Tibial nerve (tissue), 4 donors: ENCODE measurements at regions not wholly inside any gene's neighbourhood (a gene's known extent, or its start where the extent isn't known, plus 50 kb on each side); places are given as distances from the start of the nearest gene placed in this dataset.

Experiments
- CTCF ChIP-seq, 5 experiments: fragments of 200-600 bp in 3 of 5; fragments of 450-650 bp in 2 of 5; sonication (generic) in 3 of 5; IDR thresholded peaks; one replicate each; pipeline ENCODE4 v1.5.1; 2016 to 2019; ENCODE audit warnings: antibody characterized with exemption in 5 of 5, mild to moderate bottlenecking in 3 of 5, moderate library complexity in 2 of 5
- EP300 ChIP-seq, 2 donors: sonication (generic); formaldehyde crosslinking; IDR thresholded peaks; one replicate each; pipeline ENCODE4 v1.6.1; 2017; ENCODE audit warnings: antibody characterized with exemption in 2 of 2, mild to moderate bottlenecking in 1 of 2
- POLR2A ChIP-seq, 2 donors: fragments of 450-650 bp; IDR thresholded peaks; one replicate each; pipeline ENCODE4 v1.6.1; 2017; ENCODE audit warnings: antibody characterized with exemption in 2 of 2, mild to moderate bottlenecking in 2 of 2, moderate library complexity in 2 of 2

GRCh38 chr11:28537822-28538221 is 429.6 kb downstream of the METTL15 start:
- TF ChIP-seq POLR2A (IDR thresholded peaks at IDR 0.05) (no peak), CTCF (IDR thresholded peaks at IDR 0.05) (no peak), EP300 (IDR thresholded peaks at IDR 0.05) (no peak)
